ENCODE measurements at regions not wholly inside any gene's neighbourhood (a gene's known extent, or its start where the extent isn't known, plus 50 kb on each side); places are given as distances from the start of the nearest gene placed in this dataset.
"Not testable (repeated sequence)": the region's sequence is repeated elsewhere in the genome, so short reads cannot be mapped to it uniquely, and the experiment has no call there.

DNA sequence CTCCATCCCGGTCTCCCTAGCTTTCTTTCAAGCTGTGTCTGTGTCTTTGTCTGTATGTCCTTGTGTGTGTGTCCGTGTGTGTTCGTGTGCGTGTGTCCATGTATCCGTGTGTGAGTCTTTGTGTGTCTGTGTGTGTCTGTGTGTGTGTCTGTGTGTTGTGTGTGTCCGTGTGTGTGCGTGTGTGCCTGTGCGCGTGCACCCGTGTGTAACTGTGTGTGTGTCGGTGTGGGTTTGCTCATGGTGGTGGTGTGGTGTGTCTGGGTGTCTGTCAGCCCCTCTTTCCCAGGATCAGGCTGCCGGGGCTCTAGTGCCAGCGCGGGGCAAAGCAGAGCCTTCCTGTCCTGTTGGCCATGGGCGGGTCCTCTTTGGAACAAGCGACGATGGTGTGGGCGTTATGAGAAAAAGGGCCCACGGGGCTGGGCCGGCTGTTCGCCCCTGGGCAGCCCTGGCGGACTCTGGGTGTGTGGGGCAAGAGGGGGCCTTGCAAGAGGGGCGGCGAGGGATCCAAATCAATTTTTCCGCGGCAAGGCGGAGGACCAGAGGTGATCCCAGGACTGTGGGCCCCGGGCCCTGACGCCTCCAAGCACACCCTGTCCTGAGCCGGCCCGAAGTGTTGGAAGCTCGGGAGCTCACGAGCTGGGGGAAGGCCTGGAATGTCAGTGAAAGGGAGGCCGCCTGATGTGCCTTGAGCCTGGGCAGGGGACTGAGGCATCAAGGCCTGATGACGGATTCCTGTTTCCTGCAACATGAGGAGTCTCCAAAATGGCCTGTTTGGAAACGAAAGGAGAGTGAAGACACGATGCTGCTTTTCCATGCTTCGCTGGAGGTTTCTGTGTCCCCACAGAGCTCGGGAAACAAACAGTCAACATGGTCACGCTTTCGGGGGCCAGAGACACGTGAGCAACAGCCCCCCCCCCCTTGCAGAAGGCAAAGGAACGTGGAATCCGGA lies 3929.2 kb upstream of the OR11H1 start:
- Mint-ChIP-seq H3K9me3 (peaks cover 36% of the 10 kb centered on the region), H3K4me3 (no peak overlapping the region), H3K27ac (no peak overlapping the region), H3K27me3 (no peaks in the 10 kb centered on the region), H3K4me1 (no peaks in the 10 kb centered on the region), H3K36me3 (ENCODE audit: low read depth) (peaks cover 4% of the 10 kb centered on the region)
- POLR2A ChIA-PET: no interaction called here
- no peak for DNase-seq
- CTCF ChIA-PET: no interaction called here

DNA sequence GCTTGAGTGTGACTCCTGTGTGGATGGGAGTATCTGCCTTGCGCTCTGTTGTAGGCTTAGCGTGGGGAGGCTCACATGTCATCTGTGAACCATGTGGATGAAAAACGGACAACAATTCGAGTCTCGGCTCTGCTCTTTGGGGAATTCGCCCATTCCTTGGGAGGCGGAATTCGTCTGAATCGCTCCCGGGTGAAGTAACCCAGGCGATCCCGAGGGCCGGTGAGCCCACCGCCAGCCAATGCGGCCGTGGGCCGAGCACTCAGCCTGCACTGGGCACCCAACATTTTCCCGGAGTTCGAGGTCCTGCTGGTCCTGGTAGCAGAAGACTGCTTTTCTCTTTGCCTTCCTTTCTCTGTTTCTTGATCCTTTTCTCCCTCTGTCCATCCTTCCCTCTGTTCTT lies 3928.5 kb upstream of the OR11H1 start:
- H3K4me3 Mint-ChIP-seq; DNase-seq; CTCF ChIA-PET; H3K27ac Mint-ChIP-seq; H3K36me3 Mint-ChIP-seq (ENCODE audit: low read depth); H3K27me3 Mint-ChIP-seq; POLR2A ChIA-PET; H3K4me1 Mint-ChIP-seq: not testable (repeated sequence)
- peaks cover 39% of the 10 kb centered on the region for H3K9me3 Mint-ChIP-seq

DNA sequence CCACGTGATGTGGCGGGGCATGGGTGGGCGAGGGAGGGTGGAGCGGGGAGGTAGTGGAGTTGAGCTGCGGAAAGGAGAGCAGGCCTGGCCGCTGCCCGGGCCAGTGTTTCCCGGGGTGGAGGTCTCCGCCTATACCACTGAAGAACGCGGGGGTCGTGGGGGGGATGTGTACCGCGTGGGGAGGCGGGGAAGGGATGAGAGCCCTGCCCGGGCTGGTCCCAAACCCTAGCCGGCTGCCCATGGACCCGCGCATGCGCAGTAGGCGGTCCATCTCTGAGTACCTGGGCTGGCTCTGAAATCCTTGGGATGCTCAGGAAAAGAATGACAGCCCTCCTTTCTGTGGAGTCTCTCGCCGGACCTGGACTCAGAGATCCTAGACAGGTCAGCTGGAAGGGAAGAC lies 3927.8 kb upstream of the OR11H1 start:
- peaks cover 36% of the 10 kb centered on the region for H3K9me3 Mint-ChIP-seq
- H3K4me1 Mint-ChIP-seq; H3K27ac Mint-ChIP-seq; H3K27me3 Mint-ChIP-seq; POLR2A ChIA-PET; H3K36me3 Mint-ChIP-seq (ENCODE audit: low read depth); CTCF ChIA-PET; DNase-seq; H3K4me3 Mint-ChIP-seq: not testable (repeated sequence)

DNA sequence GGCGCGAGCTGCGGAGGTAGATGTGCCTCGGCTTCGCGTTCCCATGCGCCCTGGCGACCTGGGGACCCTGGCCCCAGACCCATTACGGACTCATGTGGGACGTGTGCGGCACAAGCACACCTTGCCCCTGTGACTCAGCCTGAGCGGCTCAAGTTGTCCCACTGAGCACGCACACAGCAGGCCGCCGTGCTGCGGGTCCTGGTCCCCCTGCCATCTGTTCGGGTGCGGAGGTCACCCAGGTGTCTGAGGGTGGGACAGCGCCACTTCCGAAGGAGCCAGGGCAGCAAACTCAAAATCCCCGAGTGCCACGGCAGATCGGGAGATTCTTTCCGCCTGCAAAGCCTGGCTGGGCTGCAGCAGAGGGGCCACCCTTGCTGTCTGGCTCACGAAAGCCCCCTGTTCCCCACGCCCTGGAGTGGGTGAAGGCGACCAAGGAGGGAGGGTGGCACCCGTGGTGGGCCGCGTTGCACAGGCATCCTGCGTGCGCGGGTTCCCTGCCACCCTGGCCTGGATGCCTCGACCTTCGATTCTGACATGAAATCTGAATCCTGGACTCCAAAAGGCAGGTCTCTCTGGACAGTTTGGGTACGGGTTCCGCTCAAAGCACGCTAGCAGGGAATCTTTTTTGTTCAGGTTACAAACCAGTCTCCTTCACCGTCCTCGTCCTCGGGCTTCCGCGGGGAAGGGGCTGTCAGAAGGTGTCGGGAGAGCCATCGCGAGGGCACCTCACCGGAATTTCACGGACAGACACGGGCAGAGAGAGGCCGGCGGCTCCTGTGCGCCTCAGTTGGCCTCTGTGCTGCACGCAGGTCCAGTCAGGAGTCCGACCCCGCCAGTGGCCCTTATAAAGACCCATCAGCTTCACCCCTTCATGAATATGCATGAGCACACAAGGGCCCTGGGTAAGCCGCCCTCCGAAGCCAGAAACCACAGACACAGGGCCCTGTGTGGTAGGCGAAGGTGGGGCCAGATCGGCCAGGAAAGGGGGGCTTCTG lies 3926.8 kb upstream of the OR11H1 start:
- H3K27me3 Mint-ChIP-seq: not testable (repeated sequence)

DNA sequence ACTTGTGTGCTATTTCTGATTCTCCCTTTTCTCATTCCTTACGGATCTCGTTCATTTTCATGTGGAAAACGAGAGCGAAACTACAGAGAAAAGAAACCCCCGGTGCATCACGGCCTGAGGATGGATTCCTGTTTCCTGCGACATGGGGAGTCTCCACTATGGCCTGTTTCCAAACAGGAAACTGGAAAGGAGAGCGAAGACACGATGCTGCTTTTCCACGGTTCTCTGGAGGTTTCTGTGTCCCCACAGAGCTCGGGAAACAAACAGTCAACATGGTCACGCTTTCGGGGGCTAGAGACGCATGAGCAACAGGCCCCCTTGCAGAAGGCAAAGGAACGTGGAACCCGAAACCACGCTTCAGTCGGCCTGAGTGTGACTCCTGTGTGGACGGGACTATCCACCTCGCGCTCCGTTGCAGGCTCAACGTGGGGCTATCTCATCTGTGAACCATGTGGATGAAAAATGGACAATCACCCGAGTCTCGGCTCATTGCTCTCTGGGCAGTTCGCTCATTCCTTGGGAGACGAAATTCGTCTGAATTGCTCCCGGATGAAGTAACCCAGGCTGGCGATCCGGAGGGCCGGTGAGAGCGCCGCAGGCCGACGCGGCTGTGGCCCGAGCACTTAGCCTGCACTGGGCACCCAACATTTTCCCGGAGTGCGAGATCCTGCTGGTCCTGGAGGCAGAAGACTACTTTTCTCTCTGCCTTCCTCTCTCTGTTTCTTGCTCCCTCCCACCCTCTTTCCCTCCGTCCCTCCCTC lies 3923.2 kb upstream of the OR11H1 start:
- H3K4me1 Mint-ChIP-seq: not testable (repeated sequence)

More for the DNA sequence above, 3926.8 kb upstream of the OR11H1 start:
- H3K36me3 Mint-ChIP-seq (ENCODE audit: low read depth); POLR2A ChIA-PET; DNase-seq; CTCF ChIA-PET; H3K4me3 Mint-ChIP-seq; H3K27ac Mint-ChIP-seq; H3K4me1 Mint-ChIP-seq: not testable (repeated sequence)
- peaks cover 40% of the 10 kb centered on the region for H3K9me3 Mint-ChIP-seq

DNA sequence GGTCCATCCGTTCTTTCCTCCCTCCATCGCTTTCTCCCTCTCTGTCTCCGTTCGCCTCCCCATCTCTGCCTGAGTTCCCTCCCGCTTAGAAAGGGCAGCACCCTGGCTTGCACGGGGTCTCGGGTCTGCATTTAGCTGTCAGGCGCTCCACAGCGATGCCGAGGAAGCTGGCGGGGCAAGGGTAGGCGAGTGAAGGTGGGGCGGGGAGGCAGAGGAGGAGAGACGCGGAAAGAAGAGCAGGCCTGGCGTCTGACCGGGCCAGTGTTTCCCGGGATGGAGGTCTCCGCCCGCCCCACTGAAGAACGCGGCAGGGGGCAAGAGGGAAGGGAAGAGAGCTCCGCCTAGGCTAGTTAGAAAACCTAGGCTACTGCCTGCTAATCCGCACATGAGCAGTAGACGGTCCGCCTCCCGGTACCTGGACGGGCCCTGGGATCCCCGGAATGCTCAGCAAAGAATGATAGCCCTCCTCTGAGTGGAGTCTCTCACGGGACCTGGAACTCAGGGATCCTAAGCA lies 3922.5 kb upstream of the OR11H1 start:
- Mint-ChIP-seq H3K27ac (no peak overlapping the region), H3K9me3 (peaks cover 47% of the 10 kb centered on the region), H3K4me3 (no peak overlapping the region), H3K36me3 (ENCODE audit: low read depth) (no peaks in the 10 kb centered on the region), H3K4me1 (no peaks in the 10 kb centered on the region), H3K27me3 (no peaks in the 10 kb centered on the region)
- CTCF ChIA-PET: no interaction called here
- DNase-seq: no peak
- POLR2A ChIA-PET: no interaction called here

More for the DNA sequence above, 3923.2 kb upstream of the OR11H1 start:
- H3K4me3 Mint-ChIP-seq; CTCF ChIA-PET; H3K36me3 Mint-ChIP-seq (ENCODE audit: low read depth); DNase-seq; H3K27ac Mint-ChIP-seq; POLR2A ChIA-PET; H3K27me3 Mint-ChIP-seq: not testable (repeated sequence)
- H3K9me3 Mint-ChIP-seq: peaks cover 44% of the 10 kb centered on the region

DNA sequence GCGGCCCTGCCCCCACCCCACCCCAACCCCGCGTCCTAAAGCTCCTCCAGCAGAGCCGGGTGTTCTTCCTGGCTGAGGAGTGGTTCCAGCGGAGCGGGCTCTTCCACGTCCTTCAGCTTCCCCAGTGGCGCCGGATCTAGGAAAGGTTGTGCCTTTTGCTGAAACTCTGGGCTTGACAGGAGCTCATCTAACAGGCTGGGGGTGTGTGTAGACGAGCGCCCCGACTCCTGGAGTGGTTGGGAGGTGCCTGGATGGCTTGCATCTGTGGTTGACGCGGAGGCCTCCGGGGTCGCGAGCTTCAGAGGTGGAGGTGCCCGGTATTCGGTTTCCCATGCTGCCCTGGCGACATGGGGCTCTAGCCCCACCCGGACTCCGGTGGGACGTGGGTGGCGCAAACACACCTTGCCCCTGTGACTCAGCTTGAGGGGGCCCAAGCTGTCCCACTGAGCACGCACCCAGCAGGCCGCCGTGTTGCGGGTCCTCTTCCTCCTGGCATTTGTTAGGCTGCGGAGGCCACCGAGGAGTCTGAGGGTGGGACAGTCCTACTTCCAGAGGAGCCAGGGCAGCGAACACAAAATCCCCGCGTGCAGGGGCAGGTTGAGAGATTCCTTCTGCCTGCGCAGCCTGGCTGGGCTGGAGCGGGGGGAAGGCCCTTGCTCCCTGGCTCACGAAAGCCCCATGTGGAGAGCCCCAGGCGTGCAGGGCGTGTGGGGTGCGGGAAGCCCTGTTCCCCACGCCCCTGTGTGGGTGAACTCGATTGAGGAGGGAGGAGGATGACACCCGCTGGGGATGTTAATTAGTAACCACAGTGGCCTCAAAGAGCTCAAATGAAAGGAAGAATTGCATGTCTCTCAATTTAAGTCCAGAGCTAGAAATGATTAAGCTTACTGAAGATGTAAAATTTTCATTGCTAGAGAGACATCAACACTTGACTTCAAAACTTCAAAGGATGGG lies 3921.7 kb upstream of the OR11H1 start:
- H3K4me1 Mint-ChIP-seq; CTCF ChIA-PET; H3K27me3 Mint-ChIP-seq; POLR2A ChIA-PET; H3K4me3 Mint-ChIP-seq; DNase-seq; H3K36me3 Mint-ChIP-seq (ENCODE audit: low read depth); H3K27ac Mint-ChIP-seq: not testable (repeated sequence)
- H3K9me3 Mint-ChIP-seq: peaks cover 53% of the 10 kb centered on the region

DNA sequence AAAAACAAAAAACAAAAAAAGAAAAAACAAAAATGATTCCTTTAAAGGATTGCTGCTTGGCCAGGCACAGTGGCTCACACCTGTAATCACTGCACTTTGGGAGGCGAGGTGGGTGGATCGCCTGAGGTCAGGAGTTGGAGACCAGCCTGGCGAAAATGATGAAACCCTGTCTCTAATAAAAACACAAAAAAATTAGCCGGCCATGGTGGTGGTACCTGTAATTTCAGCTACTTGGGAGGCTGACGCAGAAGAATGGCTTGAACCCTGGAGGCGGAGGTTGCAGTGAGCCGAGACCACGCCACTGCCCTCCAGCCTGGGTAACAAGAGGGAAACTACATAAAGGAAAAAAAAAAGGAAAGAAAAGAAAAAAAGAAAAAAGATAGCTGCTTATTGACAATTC lies 3920.8 kb upstream of the OR11H1 start:
- not testable (repeated sequence) for H3K4me1 Mint-ChIP-seq

DNA sequence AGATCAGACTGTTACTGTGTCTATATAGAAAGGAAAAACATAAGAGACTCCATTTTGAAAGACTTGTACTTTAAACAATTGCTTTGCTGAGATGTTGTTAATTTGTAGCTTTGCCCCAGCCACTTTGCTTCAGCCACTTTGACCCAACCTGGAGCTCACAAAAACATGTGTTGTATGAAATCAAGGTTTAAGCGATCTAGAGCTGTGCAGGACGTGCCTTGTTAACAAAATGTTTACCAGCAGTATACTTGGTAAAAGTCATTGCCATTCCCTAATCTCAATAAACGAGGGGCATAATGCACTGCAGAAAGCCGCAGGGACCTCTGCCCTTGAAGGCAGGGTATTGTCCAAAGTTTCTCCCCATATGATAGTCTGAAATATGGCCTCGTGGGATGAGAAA lies 3919.5 kb upstream of the OR11H1 start:
- H3K27me3 Mint-ChIP-seq; H3K4me3 Mint-ChIP-seq; CTCF ChIA-PET; H3K27ac Mint-ChIP-seq; H3K36me3 Mint-ChIP-seq (ENCODE audit: low read depth); DNase-seq; H3K4me1 Mint-ChIP-seq; POLR2A ChIA-PET: not testable (repeated sequence)
- H3K9me3 Mint-ChIP-seq: peaks cover 63% of the 10 kb centered on the region

More for the DNA sequence above, 3920.8 kb upstream of the OR11H1 start:
- POLR2A ChIA-PET; DNase-seq; H3K27ac Mint-ChIP-seq; CTCF ChIA-PET; H3K36me3 Mint-ChIP-seq (ENCODE audit: low read depth); H3K4me3 Mint-ChIP-seq; H3K27me3 Mint-ChIP-seq: not testable (repeated sequence)
- peaks cover 54% of the 10 kb centered on the region for H3K9me3 Mint-ChIP-seq

DNA sequence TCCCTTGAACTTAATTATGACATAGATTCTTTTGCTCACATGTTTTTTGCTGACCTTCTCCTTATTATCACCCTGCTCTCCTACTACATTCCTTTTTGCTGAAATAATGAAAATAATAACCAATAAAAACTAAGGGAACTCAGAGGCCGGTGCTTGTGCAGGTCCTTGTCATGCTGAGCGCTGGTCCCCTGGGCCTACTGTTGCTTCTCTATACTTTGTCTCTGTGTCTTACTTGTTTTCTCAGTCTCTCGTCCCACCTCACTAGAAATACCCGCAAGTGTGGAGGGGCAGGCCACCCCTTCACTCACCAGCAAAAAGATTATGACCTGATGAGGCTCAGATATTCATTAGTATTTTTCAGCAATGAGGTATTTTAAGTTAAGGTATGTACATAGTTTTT lies 3918.8 kb upstream of the OR11H1 start:
- H3K4me1 Mint-ChIP-seq; POLR2A ChIA-PET; H3K36me3 Mint-ChIP-seq (ENCODE audit: low read depth); H3K27me3 Mint-ChIP-seq; CTCF ChIA-PET; H3K27ac Mint-ChIP-seq; DNase-seq; H3K4me3 Mint-ChIP-seq: not testable (repeated sequence)
- H3K9me3 Mint-ChIP-seq: peaks cover 64% of the 10 kb centered on the region

DNA sequence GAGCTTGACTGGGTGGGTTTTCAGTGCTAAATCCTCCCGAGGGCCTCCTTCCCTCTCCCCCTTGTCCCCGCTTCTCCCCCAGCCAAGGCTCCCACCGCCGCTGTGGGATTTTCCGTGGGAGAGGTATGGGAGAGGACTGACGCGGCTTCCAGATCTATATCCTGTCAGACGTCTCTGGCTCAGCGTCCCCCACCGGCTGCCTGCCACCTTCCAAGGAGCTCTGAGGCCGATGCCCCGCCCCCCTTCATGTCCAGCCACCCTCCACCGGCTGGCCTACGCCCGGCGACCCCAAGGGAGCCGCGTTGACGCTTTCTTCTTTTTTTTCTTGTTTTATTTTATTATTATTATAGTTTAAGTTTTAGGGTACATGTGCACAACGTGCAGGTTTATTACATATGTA lies 3916.7 kb upstream of the OR11H1 start:
- peaks cover 18% of the 10 kb centered on the region for H3K36me3 Mint-ChIP-seq (ENCODE audit: low read depth)

DNA sequence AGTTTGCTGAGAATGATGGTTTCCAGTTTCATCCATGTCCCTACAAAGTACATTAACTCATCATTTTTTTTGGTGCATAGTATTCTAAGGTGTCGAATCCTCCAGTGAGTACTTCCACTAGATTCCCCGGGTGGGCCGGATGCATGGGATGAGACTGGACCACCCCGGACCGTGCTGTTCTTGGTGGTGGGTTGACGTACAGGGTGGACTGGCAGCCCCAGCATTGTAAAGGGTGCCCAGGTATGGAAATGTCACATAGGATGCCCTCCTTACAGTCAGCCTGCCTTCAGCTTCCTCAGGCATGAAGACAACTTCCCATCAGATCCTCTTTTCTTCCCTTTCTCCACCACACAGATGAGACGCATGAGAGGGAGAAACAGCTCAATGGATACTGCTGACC lies 3916.1 kb upstream of the OR11H1 start:
- H3K4me1 Mint-ChIP-seq, H3K27ac Mint-ChIP-seq, DNase-seq, POLR2A ChIA-PET, H3K27me3 Mint-ChIP-seq, H3K4me3 Mint-ChIP-seq, CTCF ChIA-PET: not testable (repeated sequence)
- Mint-ChIP-seq H3K36me3 (ENCODE audit: low read depth) (peaks cover 21% of the 10 kb centered on the region), H3K9me3 (peaks cover 72% of the 10 kb centered on the region)

More for the DNA sequence above, 3916.7 kb upstream of the OR11H1 start:
- DNase-seq, CTCF ChIA-PET, H3K4me1 Mint-ChIP-seq, H3K4me3 Mint-ChIP-seq, H3K27ac Mint-ChIP-seq, POLR2A ChIA-PET, H3K27me3 Mint-ChIP-seq: not testable (repeated sequence)
- peaks cover 67% of the 10 kb centered on the region for H3K9me3 Mint-ChIP-seq

Data from activated CD4-positive, alpha-beta memory T cell treated with anti-CD3 and anti-CD28 coated beads, Interleukin-2, amount 10 ng/mL, durations not matched to agents 7 days and 5 days (primary cell).